ENCODE measurements at regions not wholly inside any gene's neighbourhood (a gene's known extent, or its start where the extent isn't known, plus 50 kb on each side); places are given as distances from the start of the nearest gene placed in this dataset.

GRCh38 chr20:48002517-48002970, 217.3 kb upstream of the SULF2 start (continued):
- TF ChIP-seq ATF2 (IDR thresholded peaks at IDR 0.05; ENCODE audit: low read length) (peak; percentile 97), EED (IDR thresholded peaks at IDR 0.05; ENCODE audit: low read depth) (peak; percentile 99), ZNF24 (IDR thresholded peaks at IDR 0.05) (peak; percentile 40; the same call in 1 of the 2 replicates), YBX1 (IDR thresholded peaks at IDR 0.05) (no peak), YY1 (IDR thresholded peaks at IDR 0.05; ENCODE audit: low read depth, low read length) (peak; percentile 61), IRF3 (IDR thresholded peaks at IDR 0.05) (no peak), BACH1 (IDR thresholded peaks at IDR 0.05; ENCODE audit: borderline replicate concordance) (peak; percentile 53), SREBF2 (IDR thresholded peaks at IDR 0.05; ENCODE audit: low read length) (no peak), ASH2L (IDR thresholded peaks at IDR 0.05; ENCODE audit: borderline replicate concordance, low read depth) (no peak), EP300 (IDR thresholded peaks at IDR 0.05; ENCODE audit: borderline replicate concordance in 1 of 2, control insufficient read depth in 1 of 2, low read depth in 2 of 2, low read length in 2 of 2) (peak in 1 of 2 experiments; percentile 83; a peak in 1 of 4 replicates), ZBTB11 (CRISPR knock-in tag; IDR thresholded peaks at IDR 0.05) (no peak), MTA3 (IDR thresholded peaks at IDR 0.05; ENCODE audit: borderline replicate concordance, low read length) (peak; percentile 94), RFX5 (IDR thresholded peaks at IDR 0.05; ENCODE audit: low read depth, low read length) (no peak), CTCF (IDR thresholded peaks at IDR 0.05 in 2 of 3, conservative IDR thresholded peaks at IDR 0.05 in 1 of 3; ENCODE audit: control insufficient read depth in 2 of 3, extremely low read depth in 1 of 3, insufficient read depth in 1 of 3, low read depth in 3 of 3, low read length in 3 of 3) (no peak), HDAC2 (IDR thresholded peaks at IDR 0.05) (no peak), CHD2 (IDR thresholded peaks at IDR 0.05; ENCODE audit: borderline replicate concordance, low read depth, low read length) (peak; percentile 45; the same call in 1 of the 2 replicates), BCL3 (IDR thresholded peaks at IDR 0.05; ENCODE audit: borderline replicate concordance, insufficient read depth, low read depth, low read length, poor library complexity, severe bottlenecking) (peak; percentile 98), ZBTB4 (CRISPR knock-in tag; IDR thresholded peaks at IDR 0.05) (no peak)
